ENCODE measurements at regions not wholly inside any gene's neighbourhood (a gene's known extent, or its start where the extent isn't known, plus 50 kb on each side); places are given as distances from the start of the nearest gene placed in this dataset.

DNA sequence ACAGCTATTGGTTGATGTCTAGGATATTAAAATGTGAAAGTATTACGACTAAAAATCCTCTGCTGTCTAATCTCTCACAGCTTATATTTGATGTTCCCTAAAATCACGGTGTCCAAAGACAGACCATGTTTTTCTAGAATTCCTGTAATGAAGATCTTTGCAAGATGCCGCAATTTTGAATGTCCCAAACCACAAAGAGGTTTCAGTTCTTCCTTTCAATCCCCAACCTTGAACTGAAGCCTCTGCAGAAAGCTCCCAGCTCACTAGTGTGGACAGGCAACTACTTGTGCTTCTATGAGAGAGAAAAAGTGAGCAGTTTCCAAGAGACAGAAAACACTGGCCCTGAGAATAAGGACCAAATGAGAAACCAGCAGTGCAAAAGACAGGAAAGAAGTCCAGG is 370.1 kb downstream of the FOXA2 start:
- in situ Hi-C loops (cut with MboI) (no loop called here), intact Hi-C loops (cut with micrococcal nuclease) (no loop called here)
- 13% methylated on average over 3 of the region's 3 CpGs for WGBS (ENCODE audit: insufficient coverage, low coverage, missing lambda C conversion rate)
- no TSS peak for BruUV-seq (replicated peaks)
- TF ChIP-seq MTA3 (IDR thresholded peaks at IDR 0.05; ENCODE audit: borderline replicate concordance): no peak
- TF ChIP-seq POLR2AphosphoS2 (IDR thresholded peaks at IDR 0.05; ENCODE audit: low read length): no peak
- no peak for TF ChIP-seq NELFE (IDR thresholded peaks at IDR 0.05; ENCODE audit: insufficient read depth, insufficient read length)
- no peak for TF ChIP-seq IFI16 (CRISPR knock-in tag; IDR thresholded peaks at IDR 0.05)
- TF ChIP-seq, protein P1, sequence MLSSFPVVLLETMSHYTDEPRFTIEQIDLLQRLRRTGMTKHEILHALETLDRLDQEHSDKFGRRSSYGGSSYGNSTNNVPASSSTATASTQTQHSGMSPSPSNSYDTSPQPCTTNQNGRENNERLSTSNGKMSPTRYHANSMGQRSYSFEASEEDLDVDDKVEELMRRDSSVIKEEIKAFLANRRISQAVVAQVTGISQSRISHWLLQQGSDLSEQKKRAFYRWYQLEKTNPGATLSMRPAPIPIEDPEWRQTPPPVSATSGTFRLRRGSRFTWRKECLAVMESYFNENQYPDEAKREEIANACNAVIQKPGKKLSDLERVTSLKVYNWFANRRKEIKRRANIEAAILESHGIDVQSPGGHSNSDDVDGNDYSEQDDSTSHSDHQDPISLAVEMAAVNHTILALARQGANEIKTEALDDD (IDR thresholded peaks at IDR 0.05): no peak
- TF ChIP-seq ZFP30 (CRISPR knock-in tag; IDR thresholded peaks at IDR 0.05; ENCODE audit: borderline replicate concordance): no peak
- Histone ChIP-seq H3K9me1 (ENCODE audit: control insufficient read depth, insufficient read depth, low read length) (no peaks in the 10 kb centered on the region), H3K27me3 (ENCODE audit: control insufficient read depth in 2 of 2, insufficient read depth in 2 of 2, low read length in 2 of 2) (no peaks in the 10 kb centered on the region), H3K36me3 (ENCODE audit: control insufficient read depth, insufficient read depth, low read length) (no peaks in the 10 kb centered on the region), H3K9ac (ENCODE audit: insufficient read depth in 1 of 2, low read depth in 2 of 2, low read length in 2 of 2) (no peak overlapping the region), H3K4me2 (ENCODE audit: insufficient read depth, low read length) (no peak overlapping the region), H2AFZ (ENCODE audit: low read depth, low read length) (no peak overlapping the region), H3K79me2 (ENCODE audit: control insufficient read depth, insufficient read depth, low read length) (no peaks in the 10 kb centered on the region), H4K20me1 (replicated peaks; ENCODE audit: control insufficient read depth, insufficient read depth, low read length) (no peaks in the 10 kb centered on the region), H3K4me3 (no peak overlapping the region), H3K9me3 (replicated peaks; ENCODE audit: control insufficient read depth, insufficient read depth, low read depth, low read length) (no peaks in the 10 kb centered on the region), H3K27ac (ENCODE audit: extremely low read depth, low read depth, low read length) (no peak overlapping the region), H3K4me1 (replicated peaks in 1 of 2; ENCODE audit: control insufficient read depth in 2 of 2, insufficient read depth in 2 of 2, low read length in 2 of 2) (no peaks in the 10 kb centered on the region)
- DNase-seq (ENCODE audit: extremely low read depth in 1 of 4, low spot score in 3 of 4): no peak
- CTCF ChIA-PET (ENCODE audit: low intra/inter-chr PET ratio): no interaction called here
- no peak for ATAC-seq
- POLR2A ChIA-PET: no interaction called here
- no peak for FAIRE-seq

DNA sequence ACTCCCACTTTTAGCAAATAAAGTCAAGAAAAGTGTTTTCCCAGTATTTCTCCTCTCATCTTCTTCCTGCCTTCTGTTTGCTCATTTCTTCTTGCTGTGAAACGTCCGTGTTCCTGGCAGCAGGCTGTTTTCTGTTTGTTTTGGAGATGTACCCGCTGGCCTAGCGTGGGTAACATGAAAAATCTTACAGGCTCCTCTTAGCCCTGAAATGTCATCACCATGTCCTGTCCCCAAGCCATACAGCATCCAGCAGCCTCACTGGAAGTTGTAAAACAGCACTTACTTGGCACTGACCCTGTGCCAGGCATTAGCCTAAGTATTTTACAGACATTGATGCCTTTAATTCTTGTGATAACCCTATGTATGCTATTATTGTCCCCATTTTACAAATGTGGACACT is 371.1 kb downstream of the FOXA2 start:
- FAIRE-seq: no peak
- no peaks in the 10 kb centered on the region for H3K9me3 ChIP-seq (replicated peaks; ENCODE audit: control insufficient read depth, insufficient read depth, low read depth, low read length)
- no peak overlapping the region for H3K4me2 ChIP-seq (ENCODE audit: insufficient read depth, low read length)
- no TSS peak for BruUV-seq (replicated peaks)
- in situ Hi-C loops (cut with MboI) (no loop called here), intact Hi-C loops (cut with micrococcal nuclease) (no loop called here)
- H3K4me3 ChIP-seq: no peak overlapping the region
- H3K4me1 ChIP-seq (replicated peaks in 1 of 2; ENCODE audit: control insufficient read depth in 2 of 2, insufficient read depth in 2 of 2, low read length in 2 of 2): no peaks in the 10 kb centered on the region
- no peaks in the 10 kb centered on the region for H3K27me3 ChIP-seq (ENCODE audit: control insufficient read depth in 2 of 2, insufficient read depth in 2 of 2, low read length in 2 of 2)
- 0% methylated on average over 4 of the region's 4 CpGs for WGBS (ENCODE audit: insufficient coverage, low coverage, missing lambda C conversion rate)
- no peaks in the 10 kb centered on the region for H4K20me1 ChIP-seq (replicated peaks; ENCODE audit: control insufficient read depth, insufficient read depth, low read length)
- H3K79me2 ChIP-seq (ENCODE audit: control insufficient read depth, insufficient read depth, low read length): no peaks in the 10 kb centered on the region
- ChIA-PET CTCF (ENCODE audit: low intra/inter-chr PET ratio) (no interaction called here), POLR2A (no interaction called here)
- no peak overlapping the region for H3K9ac ChIP-seq (ENCODE audit: insufficient read depth in 1 of 2, low read depth in 2 of 2, low read length in 2 of 2)
- H3K36me3 ChIP-seq (ENCODE audit: control insufficient read depth, insufficient read depth, low read length): no peaks in the 10 kb centered on the region
- H3K9me1 ChIP-seq (ENCODE audit: control insufficient read depth, insufficient read depth, low read length): no peaks in the 10 kb centered on the region
- H3K27ac ChIP-seq (ENCODE audit: extremely low read depth, low read depth, low read length): no peak overlapping the region
- ATAC-seq: no peak
- no peak overlapping the region for H2AFZ ChIP-seq (ENCODE audit: low read depth, low read length)
- DNase-seq (ENCODE audit: extremely low read depth in 1 of 4, low spot score in 3 of 4): no peak
- TF ChIP-seq TEAD2 (tag; IDR thresholded peaks at IDR 0.05) (no peak), THRAP3 (IDR thresholded peaks at IDR 0.05; ENCODE audit: borderline replicate concordance) (no peak)
- TF ChIP-seq, protein P2, sequence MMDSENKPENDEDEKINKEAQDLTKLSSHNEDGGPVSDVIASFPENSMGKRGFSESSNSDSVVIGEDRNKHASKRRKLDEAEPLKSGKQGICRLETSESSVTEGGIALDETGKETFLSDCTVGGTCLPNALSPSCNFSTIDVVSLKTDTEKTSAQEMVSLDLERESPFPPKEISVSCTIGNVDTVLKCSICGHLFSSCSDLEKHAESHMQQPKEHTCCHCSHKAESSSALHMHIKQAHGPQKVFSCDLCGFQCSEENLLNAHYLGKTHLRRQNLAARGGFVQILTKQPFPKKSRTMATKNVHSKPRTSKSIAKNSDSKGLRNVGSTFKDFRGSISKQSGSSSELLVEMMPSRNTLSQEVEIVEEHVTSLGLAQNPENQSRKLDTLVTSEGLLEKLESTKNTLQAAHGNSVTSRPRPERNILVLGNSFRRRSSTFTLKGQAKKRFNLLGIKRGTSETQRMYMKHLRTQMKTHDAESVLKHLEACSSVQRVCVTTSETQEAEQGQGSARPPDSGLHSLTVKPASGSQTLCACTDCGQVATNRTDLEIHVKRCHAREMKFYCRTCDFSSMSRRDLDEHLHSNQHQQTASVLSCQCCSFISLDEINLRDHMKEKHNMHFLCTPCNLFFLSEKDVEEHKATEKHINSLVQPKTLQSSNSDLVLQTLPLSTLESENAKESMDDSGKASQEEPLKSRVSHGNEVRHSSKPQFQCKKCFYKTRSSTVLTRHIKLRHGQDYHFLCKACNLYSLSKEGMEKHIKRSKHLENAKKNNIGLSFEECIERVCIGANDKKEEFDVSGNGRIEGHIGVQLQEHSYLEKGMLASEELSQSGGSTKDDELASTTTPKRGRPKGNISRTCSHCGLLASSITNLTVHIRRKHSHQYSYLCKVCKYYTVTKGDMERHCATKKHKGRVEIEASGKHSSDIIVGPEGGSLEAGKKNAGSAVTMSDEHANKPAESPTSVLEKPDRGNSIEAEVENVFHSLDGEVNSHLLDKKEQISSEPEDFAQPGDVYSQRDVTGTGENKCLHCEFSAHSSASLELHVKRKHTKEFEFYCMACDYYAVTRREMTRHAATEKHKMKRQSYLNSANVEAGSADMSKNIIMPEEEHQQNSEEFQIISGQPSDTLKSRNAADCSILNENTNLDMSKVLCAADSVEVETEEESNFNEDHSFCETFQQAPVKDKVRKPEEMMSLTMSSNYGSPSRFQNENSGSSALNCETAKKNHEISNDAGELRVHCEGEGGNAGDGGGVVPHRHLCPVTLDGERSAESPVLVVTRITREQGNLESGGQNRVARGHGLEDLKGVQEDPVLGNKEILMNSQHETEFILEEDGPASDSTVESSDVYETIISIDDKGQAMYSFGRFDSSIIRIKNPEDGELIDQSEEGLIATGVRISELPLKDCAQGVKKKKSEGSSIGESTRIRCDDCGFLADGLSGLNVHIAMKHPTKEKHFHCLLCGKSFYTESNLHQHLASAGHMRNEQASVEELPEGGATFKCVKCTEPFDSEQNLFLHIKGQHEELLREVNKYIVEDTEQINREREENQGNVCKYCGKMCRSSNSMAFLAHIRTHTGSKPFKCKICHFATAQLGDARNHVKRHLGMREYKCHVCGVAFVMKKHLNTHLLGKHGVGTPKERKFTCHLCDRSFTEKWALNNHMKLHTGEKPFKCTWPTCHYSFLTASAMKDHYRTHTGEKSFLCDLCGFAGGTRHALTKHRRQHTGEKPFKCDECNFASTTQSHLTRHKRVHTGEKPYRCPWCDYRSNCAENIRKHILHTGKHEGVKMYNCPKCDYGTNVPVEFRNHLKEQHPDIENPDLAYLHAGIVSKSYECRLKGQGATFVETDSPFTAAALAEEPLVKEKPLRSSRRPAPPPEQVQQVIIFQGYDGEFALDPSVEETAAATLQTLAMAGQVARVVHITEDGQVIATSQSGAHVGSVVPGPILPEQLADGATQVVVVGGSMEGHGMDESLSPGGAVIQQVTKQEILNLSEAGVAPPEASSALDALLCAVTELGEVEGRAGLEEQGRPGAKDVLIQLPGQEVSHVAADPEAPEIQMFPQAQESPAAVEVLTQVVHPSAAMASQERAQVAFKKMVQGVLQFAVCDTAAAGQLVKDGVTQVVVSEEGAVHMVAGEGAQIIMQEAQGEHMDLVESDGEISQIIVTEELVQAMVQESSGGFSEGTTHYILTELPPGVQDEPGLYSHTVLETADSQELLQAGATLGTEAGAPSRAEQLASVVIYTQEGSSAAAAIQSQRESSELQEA (IDR thresholded peaks at IDR 0.05; ENCODE audit: low read depth): no peak

Measured in K562 (cell line).